Ovary (tissue), 3 donors: ENCODE measurements at regions not wholly inside any gene's neighbourhood (a gene's known extent, or its start where the extent isn't known, plus 50 kb on each side); places are given as distances from the start of the nearest gene placed in this dataset.

ENCODE experiments used
- EP300 ChIP-seq: sonication (generic); formaldehyde crosslinking; IDR thresholded peaks from one replicate; pipeline ENCODE4 v1.6.1; 2017; ENCODE audit warnings: antibody characterized with exemption
- POLR2A ChIP-seq: fragments of 450-650 bp; IDR thresholded peaks from one replicate; pipeline ENCODE4 v1.6.1; 2017; ENCODE audit warnings: antibody characterized with exemption, mild to moderate bottlenecking, moderate library complexity
- TF ChIP-seq, protein P1 (sequence below), 3 donors: fragments of 450-650 bp in 2 of 3; fragments of 200-600 bp in 1 of 3; IDR thresholded peaks; one replicate each; pipeline versions ENCODE4 v1.5.1 to v1.8.0; 2016 to 2022; ENCODE audit warnings: antibody characterized with exemption in 3 of 3, mild to moderate bottlenecking in 1 of 3
- donor health status: DM: no; HTN: no; CAD: no.

GRCh38 chrX:8003147-8003883 is 76.1 kb upstream of the PNPLA4 start:
- TF ChIP-seq, protein P1, sequence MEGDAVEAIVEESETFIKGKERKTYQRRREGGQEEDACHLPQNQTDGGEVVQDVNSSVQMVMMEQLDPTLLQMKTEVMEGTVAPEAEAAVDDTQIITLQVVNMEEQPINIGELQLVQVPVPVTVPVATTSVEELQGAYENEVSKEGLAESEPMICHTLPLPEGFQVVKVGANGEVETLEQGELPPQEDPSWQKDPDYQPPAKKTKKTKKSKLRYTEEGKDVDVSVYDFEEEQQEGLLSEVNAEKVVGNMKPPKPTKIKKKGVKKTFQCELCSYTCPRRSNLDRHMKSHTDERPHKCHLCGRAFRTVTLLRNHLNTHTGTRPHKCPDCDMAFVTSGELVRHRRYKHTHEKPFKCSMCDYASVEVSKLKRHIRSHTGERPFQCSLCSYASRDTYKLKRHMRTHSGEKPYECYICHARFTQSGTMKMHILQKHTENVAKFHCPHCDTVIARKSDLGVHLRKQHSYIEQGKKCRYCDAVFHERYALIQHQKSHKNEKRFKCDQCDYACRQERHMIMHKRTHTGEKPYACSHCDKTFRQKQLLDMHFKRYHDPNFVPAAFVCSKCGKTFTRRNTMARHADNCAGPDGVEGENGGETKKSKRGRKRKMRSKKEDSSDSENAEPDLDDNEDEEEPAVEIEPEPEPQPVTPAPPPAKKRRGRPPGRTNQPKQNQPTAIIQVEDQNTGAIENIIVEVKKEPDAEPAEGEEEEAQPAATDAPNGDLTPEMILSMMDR (IDR thresholded peaks at IDR 0.05), result no peak
- TF ChIP-seq POLR2A (no peak), EP300 (no peak)
